Right kidney (tissue), 1 donor: ENCODE measurements at regions not wholly inside any gene's neighbourhood (a gene's known extent, or its start where the extent isn't known, plus 50 kb on each side); places are given as distances from the start of the nearest gene placed in this dataset.
"Not testable (repeated sequence)": the region's sequence is repeated elsewhere in the genome, so short reads cannot be mapped to it uniquely, and the experiment has no call there.

Source experiments
- DNase-seq: peaks from one replicate; pipeline ENCODE4 v3.0.0-alpha.2; 2016

- DNase-seq: not testable (repeated sequence)
Measured at GRCh38 chr13:80926024-80926423, 585.1 kb upstream of the SPRY2 start.

DNA sequence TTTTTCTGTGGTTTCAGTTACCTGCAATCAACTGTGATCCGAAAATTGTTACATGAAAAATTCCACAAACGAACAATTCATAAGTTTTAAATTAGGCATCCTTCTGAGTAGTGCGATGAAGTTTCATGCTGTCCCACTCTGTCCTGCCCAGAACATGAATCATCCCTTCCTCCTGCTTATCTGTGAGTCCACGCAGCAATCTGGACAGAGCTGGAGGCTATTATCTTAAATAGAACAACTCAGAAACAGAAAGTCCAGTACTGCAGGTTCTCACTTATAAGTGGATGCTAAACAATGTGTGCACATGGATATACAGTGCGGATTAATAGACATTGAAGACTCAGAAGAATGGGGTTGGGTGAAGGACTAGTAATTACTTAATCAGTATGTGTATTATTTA lies 583.7 kb upstream of the SPRY2 start:
- no peak for DNase-seq

DNA sequence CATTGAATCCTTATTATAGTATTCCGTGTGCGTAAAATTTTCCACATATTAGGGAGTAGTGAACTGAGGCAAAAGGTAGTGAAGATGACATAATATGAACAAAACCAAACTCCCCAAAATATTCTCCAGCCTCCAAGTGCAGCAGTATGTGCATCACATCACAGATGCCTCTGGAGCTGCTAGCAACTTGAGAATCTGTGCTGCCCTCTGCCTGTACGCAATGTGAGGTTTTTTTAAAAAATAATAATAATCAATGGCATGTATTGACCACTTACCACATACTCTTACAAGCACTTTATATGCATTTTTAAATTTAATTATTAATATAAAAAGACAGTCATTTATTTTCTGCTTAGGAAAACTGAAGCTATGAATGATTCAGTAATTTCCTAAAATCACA lies 583.0 kb upstream of the SPRY2 start:
- DNase-seq: no peak

- no peak for DNase-seq
Measured at GRCh38 chr13:80921971-80922370, 581.0 kb upstream of the SPRY2 start.

GRCh38 chr13:80921541-80921940 lies 580.6 kb upstream of the SPRY2 start:
- DNase-seq: no peak

DNA sequence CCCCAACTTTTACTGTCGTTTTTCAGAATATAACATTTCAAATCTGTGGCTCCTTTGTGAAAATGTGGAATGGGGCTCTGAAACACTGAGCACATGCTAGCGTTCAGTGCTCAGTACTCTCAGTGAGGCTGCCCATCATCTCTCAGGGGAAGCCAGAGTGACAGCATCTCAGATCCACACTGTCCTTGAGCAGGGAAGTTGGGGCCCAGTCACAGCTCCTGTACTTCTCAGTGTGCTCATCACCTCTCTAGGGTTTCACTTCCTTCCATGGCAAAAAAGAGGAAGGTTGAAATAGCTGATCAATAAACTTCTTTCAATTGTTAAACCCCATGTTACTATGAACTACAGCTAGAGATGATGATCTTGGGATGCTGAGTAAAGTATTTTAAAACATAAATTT lies 565.9 kb upstream of the SPRY2 start:
- no peak for DNase-seq

- no peak for DNase-seq
Measured at GRCh38 chr13:80904386-80904785, 563.5 kb upstream of the SPRY2 start.

DNA sequence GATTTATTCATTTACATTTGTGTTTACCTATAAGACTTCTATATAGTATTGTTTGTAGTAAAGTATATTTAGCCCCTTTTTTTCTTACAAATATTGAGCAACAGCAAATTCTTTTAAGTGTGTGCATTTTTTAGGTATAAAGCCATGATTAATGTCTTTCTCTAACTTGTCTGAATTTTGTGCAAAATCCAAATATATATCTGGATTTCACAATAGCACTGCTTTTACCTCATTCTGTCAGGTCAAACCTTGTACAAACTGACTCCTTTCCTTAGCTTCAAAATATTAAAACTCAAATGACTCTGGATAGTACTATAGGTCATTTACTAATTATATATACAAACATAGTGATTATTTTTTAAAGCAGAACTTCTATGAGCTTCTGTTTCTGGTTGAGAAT lies 563.0 kb upstream of the SPRY2 start:
- no peak for DNase-seq

- no peak for DNase-seq
Measured at GRCh38 chr13:80901530-80901929, 560.6 kb upstream of the SPRY2 start.

GRCh38 chr13:80901111-80901510 lies 560.2 kb upstream of the SPRY2 start:
- no peak for DNase-seq

GRCh38 chr13:80900561-80900960 lies 559.6 kb upstream of the SPRY2 start:
- DNase-seq: no peak

DNA sequence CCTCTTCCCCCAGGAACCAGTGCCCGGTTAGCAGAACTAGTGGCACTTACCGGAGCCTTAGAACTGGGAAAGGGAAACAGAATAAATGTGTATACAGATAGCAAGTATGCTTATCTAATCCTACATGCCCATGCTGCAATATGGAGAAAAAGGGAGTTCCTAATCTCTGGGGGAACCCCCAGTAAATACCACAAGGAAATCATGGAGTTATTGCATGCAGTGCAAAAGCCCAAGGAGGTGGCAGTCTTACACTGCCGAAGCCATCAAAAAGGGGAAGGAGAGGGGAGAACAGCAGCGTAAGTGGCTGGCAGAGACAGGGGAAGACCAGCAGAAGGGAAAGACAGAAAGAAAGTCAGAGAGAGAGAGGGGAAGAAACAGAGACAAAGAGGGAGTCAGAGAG lies 556.7 kb upstream of the SPRY2 start:
- not testable (repeated sequence) for DNase-seq

DNA sequence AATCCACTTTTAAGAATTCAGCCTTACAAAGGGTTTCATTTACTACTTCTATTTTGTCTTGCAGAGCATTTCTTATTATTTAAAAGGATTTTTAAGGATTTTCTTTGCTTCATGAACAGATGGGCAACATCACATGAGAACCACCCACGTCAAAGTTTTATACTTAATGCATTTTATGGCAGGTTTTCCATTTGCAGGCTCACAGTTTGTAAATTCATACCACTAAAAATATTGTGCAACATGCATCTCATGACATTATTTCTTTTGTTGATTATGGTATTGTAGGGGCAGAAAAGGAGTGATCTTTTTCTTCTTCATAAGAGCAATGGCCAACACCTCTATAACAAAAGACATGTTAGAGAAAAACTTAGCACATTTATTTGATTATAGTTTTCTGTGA lies 554.0 kb upstream of the SPRY2 start:
- DNase-seq: no peak

GRCh38 chr13:80889829-80890228 lies 548.9 kb upstream of the SPRY2 start:
- no peak for DNase-seq

GRCh38 chr13:80888390-80888789 lies 547.5 kb upstream of the SPRY2 start:
- DNase-seq: no peak

DNA sequence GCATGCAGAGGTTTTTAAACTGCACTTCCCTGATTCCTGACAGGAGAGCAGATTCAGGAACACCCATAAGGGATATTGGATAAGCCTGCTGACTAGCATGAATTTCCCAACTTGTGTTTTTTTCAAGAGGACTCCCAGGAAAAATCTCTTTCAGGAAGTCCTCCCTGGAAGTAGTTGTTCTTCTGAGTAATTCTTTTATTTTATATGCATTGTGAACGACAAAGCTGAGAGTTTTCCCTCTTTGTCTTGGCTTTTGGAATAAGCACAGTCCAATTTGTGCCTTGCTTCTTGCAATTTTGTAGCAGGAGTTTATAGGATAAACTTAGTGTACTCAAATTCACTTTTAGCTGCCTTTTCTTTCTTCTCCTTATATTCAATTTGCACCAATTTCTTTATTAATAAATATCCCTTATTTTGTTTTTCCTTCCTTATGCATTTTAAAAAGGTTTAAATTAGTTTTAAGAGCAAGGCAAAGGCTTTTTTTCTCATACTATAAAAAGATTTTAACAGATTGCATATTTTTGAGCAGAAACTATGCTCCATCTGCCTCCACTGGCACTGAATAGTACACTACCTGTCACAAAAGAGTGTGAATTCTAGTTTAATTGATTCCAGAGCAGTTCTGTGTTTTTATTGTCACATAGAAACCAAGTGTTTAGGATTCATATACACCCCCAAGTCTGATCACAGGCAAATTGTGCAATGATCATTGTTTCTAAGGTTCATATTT lies 543.3 kb upstream of the SPRY2 start:
- no peak for DNase-seq

DNA sequence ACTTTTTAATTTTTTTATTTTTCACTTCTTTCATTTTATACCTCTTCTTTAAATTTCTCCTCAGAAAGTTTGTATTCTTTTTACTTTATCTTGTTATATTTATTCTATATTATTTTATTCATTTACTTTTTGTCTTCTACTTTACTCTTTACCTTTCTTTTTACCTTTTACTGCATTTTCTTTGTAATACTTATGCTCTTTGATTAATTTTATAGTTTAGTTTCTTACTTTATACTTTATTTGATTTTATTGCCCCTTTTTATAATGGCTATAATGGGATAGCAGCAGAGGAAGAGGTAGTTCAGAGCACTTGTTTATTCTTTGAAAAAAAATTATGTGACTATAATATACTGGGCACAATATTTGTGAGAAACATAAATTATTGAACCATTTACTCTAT lies 542.6 kb upstream of the SPRY2 start:
- no peak for DNase-seq

DNA sequence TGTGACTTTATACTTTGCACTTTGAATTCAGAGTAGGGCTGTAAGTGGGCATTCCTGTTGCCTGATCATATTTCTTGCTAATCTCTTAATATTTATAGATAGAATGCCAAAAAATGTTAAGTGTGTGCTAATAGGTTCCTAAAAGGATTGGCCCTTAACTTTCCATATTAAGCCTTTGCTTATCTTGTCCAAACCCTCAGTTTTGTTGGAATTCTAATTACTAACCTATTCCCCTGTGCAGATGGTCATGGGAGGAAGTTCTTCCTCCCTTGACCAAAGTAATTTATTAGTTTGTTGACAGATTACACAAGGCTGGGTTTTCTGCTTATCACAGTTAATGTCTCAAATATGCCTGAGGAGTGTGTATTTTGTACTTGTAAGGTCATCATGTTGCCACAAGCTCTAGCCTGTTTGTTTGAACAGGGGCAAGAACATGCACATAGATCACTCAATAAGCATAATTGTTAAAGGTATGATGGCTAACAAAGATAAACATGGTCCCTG lies 541.1 kb upstream of the SPRY2 start:
- no peak for DNase-seq

DNA sequence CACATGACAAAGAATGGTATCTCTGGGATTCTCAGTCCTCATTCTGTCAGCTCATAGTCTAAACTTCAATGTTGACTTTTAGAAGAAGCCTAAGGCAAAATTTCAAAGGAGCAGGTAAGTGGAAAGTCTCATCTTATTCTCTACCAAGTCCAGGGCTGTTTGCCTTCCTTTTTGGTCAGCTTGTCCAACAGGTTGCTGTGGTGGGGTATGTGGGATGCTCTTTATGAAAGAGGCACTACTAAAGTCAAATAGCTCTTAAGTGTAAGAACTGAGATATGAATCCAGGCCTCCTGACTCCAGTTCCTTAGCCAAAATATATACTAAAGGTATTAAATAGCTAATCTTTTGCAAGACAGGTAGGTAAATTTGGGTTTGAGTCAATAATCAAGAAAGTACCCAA lies 540.6 kb upstream of the SPRY2 start:
- no peak for DNase-seq

DNA sequence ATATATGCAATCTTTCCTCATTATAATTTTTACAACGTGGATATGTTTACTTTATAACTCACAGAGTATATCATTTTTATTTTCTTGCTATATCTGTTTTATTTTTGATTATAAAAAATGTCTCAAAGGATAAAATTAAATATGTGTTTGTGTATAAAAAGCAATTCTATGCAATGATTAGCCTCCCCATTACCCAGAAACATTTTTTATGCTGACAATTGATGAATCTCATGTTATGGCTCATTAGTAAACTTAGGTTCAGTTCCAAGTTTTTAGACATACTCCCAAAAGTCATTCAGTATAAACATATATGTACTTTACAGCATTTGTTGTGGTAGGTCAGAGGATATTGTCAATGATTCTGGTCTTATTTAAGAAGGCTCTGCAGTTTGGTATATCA lies 540.1 kb upstream of the SPRY2 start:
- no peak for DNase-seq

DNA sequence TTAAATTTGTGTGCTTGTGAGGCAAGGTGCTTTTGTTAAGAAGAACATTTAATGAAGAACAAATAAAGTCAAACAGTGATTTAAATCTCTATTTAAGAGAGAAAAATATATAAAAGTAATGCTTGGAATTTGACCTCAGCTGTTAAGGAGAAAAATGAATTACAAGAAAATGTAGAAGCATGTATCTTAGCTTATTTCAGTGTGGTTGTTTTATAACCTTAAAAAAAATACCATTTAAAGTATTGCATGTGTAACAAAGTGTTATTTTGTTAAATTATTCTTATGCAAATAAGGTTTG lies 537.0 kb upstream of the SPRY2 start:
- DNase-seq: no peak

GRCh38 chr13:80877209-80877943 lies 536.5 kb upstream of the SPRY2 start:
- DNase-seq: no peak

- no peak for DNase-seq
Measured at GRCh38 chr13:80873589-80873988, 532.7 kb upstream of the SPRY2 start.

DNA sequence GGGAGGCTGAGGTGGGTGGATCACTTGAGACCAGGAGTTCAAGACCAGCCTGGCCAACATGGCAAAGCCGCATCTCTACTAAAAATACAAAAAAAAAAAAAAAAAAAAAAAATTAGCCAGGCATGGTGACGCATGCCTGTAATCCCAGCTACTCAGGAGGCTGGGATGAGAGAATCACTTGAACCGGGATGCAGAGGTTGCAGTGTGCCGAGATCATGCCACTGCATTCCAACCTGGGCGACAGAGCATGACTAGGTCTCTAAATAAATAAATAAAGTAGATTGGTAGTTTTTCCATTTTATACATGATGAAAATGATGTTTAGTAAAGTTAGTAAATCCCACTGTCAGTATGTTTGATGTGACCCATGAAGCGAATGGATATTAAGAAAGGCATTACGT lies 531.0 kb upstream of the SPRY2 start:
- DNase-seq: not testable (repeated sequence)
